ENCODE measurements at regions not wholly inside any gene's neighbourhood (a gene's known extent, or its start where the extent isn't known, plus 50 kb on each side); places are given as distances from the start of the nearest gene placed in this dataset.

GRCh38 chr2:236962816-236963215, 122.9 kb upstream of the COPS8 start:
- no peak for DNase-seq

DNA sequence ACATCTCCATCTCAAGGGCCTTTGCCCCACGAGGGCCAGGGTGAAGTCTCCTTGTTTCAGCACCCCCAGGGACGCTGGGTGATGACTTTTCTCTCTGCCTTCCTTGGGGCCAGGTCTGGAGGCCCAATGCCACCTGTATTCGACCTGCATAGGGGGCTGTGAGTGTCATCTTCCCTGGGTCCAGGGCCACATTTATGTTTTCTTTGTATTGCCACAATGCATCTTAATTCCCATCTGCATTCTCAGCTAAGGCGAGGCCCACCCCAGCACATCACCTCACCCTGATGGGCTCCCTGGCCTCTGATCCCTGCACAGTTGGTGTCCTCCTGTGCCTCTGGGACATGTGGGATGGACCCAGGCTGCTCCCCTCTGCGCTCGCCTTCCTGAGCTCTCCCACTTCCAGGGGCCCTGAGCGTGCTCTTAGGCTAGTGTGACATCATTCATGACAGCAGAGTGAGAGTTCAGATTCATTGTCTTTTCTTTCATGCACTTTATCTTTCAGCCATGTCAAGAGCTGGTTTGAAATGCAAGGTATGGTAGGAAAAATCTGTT, 122.0 kb upstream of the COPS8 start:
- DNase-seq = no peak

DNA sequence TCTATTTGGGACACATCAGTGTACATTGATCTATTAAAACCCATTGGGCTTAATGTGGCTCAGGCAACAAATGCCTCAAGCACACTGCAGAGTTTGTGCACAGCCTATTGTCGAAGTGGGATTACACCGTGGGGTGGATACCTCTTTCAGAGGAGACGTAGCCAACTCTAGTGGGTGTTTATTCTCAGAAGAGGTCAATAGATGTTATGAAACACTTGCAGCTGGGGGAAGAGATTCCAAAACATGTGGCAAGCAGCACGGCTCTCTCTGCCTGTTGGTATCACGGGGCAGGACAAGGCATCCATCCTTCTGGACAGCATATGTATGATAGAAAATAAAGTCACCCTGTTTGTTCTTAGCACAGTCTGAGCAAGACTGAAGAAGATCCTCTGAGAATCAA, 121.4 kb upstream of the COPS8 start:
- no peak for DNase-seq

DNA sequence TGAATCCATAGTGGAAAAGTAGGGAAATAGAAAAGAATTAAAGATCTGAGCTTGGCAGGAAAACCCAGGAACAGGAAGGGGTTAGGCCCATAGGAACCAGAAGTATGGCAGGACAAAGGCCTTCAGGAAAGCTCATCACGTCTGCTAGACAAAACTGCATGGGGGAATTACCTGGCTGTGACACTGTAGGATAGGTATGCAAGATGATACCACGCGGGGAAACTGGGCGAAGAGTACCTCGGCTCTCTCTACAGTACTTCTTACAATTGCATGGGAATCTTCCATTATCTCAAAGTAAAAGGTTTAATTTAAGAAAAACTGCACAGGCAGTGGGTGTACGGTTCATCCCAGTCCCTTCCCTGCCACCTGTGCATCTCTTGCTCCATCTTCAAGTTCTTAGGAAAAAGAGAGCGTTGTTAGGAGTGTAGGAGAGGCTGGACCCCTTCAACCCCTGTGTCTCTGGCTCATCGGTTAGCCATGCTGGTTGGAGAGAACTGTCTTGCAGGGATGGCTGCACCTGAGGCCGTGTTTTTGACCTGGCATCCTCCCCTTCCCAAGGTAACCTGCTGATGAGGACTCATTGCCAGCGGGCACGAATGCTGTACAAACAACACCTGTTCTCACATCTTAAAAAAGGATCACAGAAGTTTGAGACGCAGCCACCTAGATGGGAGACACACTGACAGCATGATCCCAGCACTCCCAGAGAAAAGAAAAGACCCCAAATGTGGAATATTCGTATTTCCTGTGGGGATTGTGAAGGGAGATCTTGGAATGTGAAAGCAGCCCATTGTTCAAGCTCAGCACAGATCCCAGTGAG, 120.5 kb upstream of the COPS8 start:
- no peak for DNase-seq

DNA sequence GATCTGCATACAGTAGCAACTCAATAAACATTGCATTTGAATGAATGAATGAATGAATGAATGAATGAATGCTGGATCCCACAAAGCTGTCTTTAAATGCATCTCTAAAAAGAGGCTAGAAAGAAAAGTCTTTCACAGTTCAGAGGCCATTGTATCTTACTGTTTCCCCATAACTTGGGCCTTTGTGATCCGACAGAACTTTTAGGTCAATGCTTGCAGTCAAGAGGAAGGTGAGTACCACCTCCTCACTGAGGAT, 119.9 kb upstream of the COPS8 start:
- no peak for DNase-seq

- no peak for DNase-seq
These were observed 118.2 kb upstream of the COPS8 start for GRCh38 chr2:236967499-236967783.

DNA sequence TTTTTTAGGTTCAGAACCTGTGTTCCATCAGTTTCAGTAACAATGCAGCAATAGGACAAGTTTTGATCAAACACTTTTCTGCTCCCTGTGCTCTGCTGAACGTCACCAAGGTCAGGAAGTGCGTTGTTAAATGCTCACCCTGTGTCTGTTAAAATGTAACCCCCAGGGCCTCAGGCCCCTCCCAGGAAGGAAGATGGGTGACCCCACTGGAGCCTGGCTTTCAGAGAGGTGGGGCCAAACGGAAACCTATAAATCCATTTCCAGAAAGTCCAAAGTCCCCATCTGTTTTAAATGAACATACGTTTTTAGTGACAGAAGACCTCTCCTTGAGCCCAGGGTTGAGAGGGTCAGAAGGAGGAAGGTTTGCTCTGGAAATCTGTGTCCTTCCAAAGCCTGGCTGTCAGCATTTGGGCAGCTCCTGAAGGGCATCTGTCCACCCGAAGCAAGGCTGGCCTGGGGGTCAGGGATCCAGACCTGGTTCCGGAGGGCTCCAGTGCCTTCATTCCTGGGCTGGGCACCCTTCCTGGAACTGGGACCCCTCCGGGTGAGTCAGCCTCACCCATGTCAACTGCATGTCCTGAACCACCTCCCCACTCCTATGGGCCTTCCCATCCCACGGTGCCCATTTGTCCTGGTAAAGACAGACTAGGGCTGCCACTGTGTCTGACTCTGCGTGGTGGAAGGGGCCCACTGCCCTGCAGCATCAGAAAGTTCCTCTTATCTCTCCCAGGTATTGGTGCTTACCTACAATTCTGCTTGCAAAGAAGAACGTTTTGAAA, 117.4 kb upstream of the COPS8 start:
- DNase-seq = no peak

- DNase-seq = no peak
These were observed 116.7 kb upstream of the COPS8 start for GRCh38 chr2:236968880-236969534.

DNA sequence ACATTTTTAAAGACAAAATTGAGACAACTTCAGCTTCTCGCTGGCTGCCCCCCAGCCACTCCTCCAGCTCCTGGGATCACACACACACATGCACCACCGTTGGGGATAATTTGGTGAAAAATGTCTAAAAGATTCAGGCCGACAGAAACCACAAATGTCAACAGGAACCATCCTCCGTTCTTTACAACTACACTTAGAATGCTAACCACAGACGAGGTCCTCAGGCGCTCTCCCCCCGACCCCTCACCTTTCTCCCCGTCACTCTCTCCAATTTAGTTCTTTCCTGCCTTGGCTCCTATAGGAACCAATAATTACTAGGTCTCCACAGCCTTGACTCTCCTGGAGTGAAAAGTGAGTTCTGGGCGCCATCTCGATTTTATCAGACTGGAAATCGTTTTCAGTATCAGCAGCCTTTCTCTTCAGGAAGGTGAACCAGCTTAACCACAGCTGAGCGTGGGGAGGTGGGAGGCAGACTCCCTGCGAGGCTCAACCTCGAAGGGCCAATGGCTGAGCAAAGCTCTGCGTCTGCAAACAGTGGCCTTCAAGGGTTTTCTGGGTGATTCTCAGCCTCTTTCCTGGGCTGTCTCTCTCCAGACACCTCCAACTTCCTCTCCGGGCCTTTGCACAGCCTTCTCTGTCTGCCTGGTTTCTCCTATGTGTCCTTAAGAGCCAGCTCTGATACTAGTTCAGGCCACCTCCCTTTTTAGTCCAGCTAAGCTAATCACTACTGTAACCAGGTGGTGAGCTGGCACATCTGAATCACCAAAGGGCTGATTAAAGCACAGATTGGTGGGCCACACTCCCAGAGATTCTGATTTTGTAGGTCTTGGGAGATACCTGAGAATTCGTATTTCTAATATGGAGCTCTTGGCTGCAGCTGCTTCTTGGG, 115.7 kb upstream of the COPS8 start:
- DNase-seq = no peak

DNA sequence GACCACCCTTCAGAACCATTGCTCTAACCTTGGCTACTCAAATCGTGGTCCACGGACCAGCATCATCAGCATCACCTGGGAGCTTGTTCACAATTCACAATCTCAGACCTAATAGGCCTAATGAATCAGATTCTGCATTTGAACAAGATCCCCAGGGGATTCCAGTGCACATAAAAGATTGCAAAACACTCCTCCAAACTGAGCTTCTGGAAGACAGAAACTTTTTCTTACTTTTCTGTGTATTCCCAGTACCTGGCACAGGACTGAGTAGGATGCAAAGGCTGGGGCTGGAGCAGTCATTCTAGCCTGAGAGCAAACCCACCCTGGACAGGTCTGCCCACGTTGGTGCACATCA, 115.1 kb upstream of the COPS8 start:
- DNase-seq = no peak

GRCh38 chr2:236971131-236971821, 114.4 kb upstream of the COPS8 start:
- no peak for DNase-seq

DNA sequence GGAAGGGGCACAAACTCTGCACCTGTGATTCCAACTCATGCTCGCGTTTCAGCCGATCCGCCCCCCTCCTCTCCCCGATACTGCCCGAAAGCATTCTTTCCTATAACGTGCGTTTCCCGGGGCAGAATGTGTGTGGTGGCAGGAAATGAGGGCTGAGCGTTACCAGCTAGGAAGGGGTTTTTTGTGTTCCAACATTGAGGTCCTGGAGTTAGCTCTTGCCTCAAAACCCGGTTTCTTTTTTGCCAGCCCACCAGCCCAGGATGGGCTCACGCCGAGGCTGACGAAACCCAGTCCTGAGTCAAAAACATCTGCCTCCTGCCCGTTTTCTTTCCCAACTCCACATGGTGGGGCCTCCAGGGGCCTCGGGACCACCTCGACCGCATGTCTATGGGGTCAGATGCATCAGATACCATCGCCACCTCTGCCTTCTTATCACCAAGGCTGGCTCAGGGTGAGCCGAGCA, 113.7 kb upstream of the COPS8 start:
- no peak for DNase-seq

GRCh38 chr2:236972491-236973342, 113.0 kb upstream of the COPS8 start:
- DNase-seq = peak; percentile 78

GRCh38 chr2:236973343-236973980, 112.2 kb upstream of the COPS8 start:
- DNase-seq = peak; percentile 7

DNA sequence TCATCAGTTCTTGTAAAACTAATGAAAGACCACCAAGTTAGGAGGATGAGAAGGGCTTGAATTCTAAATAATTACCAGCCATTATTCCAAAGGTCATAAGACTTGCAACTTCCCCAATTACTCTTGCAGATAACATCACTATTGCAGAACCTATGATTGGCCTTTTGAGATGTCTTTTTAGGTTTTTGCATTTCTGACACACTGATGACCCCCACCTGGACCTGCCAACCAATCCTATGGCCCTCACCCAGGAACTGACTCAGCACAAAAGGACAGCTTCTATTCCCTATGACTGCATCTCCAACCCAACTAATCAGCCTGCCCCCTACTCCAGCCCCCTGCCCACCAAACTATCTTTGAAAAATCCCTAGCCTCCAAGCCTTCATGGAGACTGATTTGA, 111.5 kb upstream of the COPS8 start:
- DNase-seq = peak; percentile 3

DNA sequence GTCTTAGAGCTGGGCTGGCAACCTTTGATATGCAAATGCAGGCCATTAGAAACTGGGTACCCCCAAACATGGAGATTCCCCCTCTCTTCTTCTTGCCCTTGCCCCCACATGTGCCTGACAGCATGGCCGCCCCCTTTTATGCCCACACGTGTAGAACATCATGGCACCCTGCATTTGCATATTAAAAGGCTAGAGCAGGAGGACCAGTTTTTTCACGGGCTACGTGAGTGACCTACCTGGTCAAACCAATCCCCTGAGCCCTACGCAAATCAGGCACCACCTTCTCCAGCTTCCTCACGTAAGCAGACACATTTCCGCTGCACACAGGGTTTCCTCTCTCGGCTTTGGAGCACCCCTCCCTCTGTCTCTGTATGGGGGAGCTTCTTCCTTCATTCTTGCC, 110.9 kb upstream of the COPS8 start:
- DNase-seq = no peak

GRCh38 chr2:236975766-236976165, 109.9 kb upstream of the COPS8 start:
- no peak for DNase-seq

DNA sequence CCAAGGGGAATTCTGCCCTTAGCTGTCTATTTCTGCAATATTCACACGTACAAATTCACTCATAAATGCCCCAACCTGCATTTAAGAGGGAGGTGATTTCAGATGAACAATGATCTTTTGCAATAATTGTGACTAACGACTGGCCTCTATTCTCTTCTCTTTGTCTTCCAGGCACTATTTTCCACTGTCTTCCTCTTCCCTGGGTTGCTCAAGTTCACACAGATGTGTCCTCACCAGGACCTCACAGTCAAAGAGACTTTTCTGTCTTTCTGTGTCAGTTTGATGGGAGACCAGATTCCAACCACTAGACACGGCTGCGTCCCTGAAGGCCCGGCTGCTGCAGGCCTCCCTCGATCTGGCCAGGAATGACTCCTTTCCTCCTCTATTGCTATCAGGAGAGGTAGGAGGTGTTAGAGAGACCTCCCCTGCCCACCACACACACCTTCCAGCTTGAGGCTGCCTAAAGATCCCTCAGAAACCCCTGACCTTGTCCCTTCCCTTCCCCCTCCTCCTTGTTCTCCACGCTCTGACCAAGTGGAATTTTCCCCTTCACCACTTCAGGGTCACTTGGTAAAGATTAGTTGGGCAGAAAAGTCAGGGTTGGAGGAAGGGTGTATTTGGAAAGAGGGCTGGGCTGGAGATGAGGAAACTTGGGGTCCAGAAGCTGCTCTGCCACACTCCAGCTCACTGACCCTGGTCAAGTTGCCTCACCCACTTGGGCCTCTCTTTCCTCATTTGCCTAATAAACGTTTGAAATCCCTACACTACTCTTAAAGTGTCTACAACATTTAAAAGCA, 109.2 kb upstream of the COPS8 start:
- DNase-seq = no peak

GRCh38 chr2:236977063-236977851, 108.4 kb upstream of the COPS8 start:
- no peak for DNase-seq
